ENCODE measurements at regions not wholly inside any gene's neighbourhood (a gene's known extent, or its start where the extent isn't known, plus 50 kb on each side); places are given as distances from the start of the nearest gene placed in this dataset.
A peak's percentile ranks its signal among the peaks of the same experiment; 100 is the strongest.

- no peak for TF ChIP-seq CTCF (conservative IDR thresholded peaks at IDR 0.05)
- H3K27ac ChIP-seq = no peak overlapping the region
Measured at GRCh38 chr4:63583561-63583960, 825.7 kb downstream of the TECRL start.

GRCh38 chr4:63583007-63583406 lies 826.2 kb downstream of the TECRL start:
- TF ChIP-seq ZFX (IDR thresholded peaks at IDR 0.05) (no peak), CTCF (conservative IDR thresholded peaks at IDR 0.05) (no peak)
- no peak overlapping the region for H3K27ac ChIP-seq

GRCh38 chr4:63580796-63581475 lies 828.3 kb downstream of the TECRL start:
- TF ChIP-seq ZFX (IDR thresholded peaks at IDR 0.05) (no peak), CTCF (conservative IDR thresholded peaks at IDR 0.05) (no peak)
- no peak overlapping the region for H3K27ac ChIP-seq

- TF ChIP-seq ZFX (IDR thresholded peaks at IDR 0.05) (no peak), CTCF (conservative IDR thresholded peaks at IDR 0.05) (peak; percentile 36)
- no peak overlapping the region for H3K27ac ChIP-seq
Measured at GRCh38 chr4:63578383-63578782, 830.9 kb downstream of the TECRL start.

- H3K27ac ChIP-seq = no peak overlapping the region
- TF ChIP-seq CTCF (conservative IDR thresholded peaks at IDR 0.05) = no peak
- TF ChIP-seq ZFX (IDR thresholded peaks at IDR 0.05) = no peak
Measured at GRCh38 chr4:63566658-63567057, 842.6 kb downstream of the TECRL start.

GRCh38 chr4:63563288-63564014 lies 845.8 kb downstream of the TECRL start:
- TF ChIP-seq ZFX (IDR thresholded peaks at IDR 0.05) (no peak), CTCF (conservative IDR thresholded peaks at IDR 0.05) (peak; percentile 29)
- H3K27ac ChIP-seq = no peak overlapping the region

- TF ChIP-seq CTCF (conservative IDR thresholded peaks at IDR 0.05) = no peak
- TF ChIP-seq ZFX (IDR thresholded peaks at IDR 0.05) = no peak
- no peak overlapping the region for H3K27ac ChIP-seq
Measured at GRCh38 chr4:63558709-63559108, 850.5 kb downstream of the TECRL start.

All from C4-2B (cell line).